Urinary bladder (tissue), 3 donors: ENCODE measurements at regions not wholly inside any gene's neighbourhood (a gene's known extent, or its start where the extent isn't known, plus 50 kb on each side); places are given as distances from the start of the nearest gene placed in this dataset.

Experiments
- DNase-seq: peaks from one replicate; pipeline ENCODE4 v3.0.0-alpha.2; 2015; ENCODE audit errors: extremely low spot score
- H3K27ac ChIP-seq: one replicate; pipeline ENCODE4 v1.5.1; 2013; ENCODE audit warnings: low read depth, mild to moderate bottlenecking, moderate library complexity
- H3K36me3 ChIP-seq: one replicate; pipeline ENCODE4 v1.6.1; 2013; ENCODE audit warnings: mild to moderate bottlenecking, moderate library complexity; ENCODE audit not compliant: insufficient read depth
- H3K4me1 ChIP-seq: one replicate; pipeline ENCODE4 v1.6.1; 2013; ENCODE audit warnings: mild to moderate bottlenecking, moderate library complexity; ENCODE audit not compliant: insufficient read depth
- H3K4me3 ChIP-seq: one replicate; pipeline ENCODE4 v1.5.1; 2013; ENCODE audit warnings: low read depth, low read length
- WGBS: extraction: QIAGEN DNeasy Blood & Tissue Kit; methylation state at CpG from one replicate; pipeline ENCODE4 v1.1.7; 2013; 5-methylcytosine and 5-hydroxymethylcytosine counted together
- donor health status: healthy with polysubstance abuse.
- donor health status: healthy.

- no peak for DNase-seq
- Histone ChIP-seq H3K27ac (no peak overlapping the region), H3K4me3 (no peak overlapping the region), H3K36me3 (no peaks in the 10 kb centered on the region), H3K4me1 (no peaks in the 10 kb centered on the region)
- 41% methylated on average over 3 of the region's 3 CpGs for WGBS
Observed at GRCh38 chr14:84671776-84672175, 858.2 kb upstream of the FLRT2 start.

GRCh38 chr14:84674636-84675035 lies 855.3 kb upstream of the FLRT2 start:
- 89% methylated on average over 1 of the region's 1 CpG for WGBS
- Histone ChIP-seq H3K4me3 (no peak overlapping the region), H3K27ac (no peak overlapping the region), H3K4me1 (no peaks in the 10 kb centered on the region), H3K36me3 (no peaks in the 10 kb centered on the region)
- DNase-seq, result no peak

GRCh38 chr14:84686550-84686949 lies 843.4 kb upstream of the FLRT2 start:
- Histone ChIP-seq H3K36me3 (no peaks in the 10 kb centered on the region), H3K27ac (no peak overlapping the region), H3K4me3 (no peak overlapping the region), H3K4me1 (no peaks in the 10 kb centered on the region)
- 61% methylated on average over 3 of the region's 3 CpGs for WGBS
- DNase-seq, result no peak

DNA sequence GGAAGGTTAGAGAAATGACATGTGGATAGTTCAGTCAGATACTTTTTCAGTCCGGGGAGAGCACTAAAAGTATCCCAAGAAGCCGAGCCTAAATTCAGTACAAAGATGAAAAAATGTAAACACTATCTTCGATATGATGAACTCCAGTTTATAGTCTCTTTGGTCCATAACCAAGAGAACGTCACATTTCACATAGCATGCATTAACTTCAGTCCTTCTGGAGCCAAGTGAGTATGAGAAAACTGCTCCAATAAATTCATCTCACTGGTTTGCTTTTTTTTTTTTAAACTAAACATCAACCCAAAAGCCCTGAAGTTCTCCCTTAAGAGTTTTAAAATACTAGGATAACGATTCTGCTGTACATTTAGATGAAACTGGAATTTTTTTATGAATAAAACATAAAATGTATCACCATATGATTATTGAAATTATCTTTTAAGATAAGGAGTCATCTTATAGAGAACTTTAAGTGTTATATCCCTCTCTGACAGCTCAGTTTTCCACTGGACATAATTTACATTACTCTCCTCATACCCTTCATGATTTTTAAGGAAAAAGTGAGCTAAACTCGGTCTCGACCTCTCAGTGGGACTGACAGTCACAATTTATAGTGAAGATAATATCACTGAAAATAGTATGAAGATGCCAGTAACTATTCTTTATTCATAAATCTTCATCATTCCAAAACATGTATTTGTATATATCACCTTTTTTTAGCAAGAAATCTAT lies 841.5 kb upstream of the FLRT2 start:
- Histone ChIP-seq H3K36me3 (no peaks in the 10 kb centered on the region), H3K4me1 (no peaks in the 10 kb centered on the region), H3K4me3 (no peak overlapping the region), H3K27ac (no peak overlapping the region)
- WGBS, result 27% methylated on average over 7 of the region's 7 CpGs
- DNase-seq, result peak; percentile 50

DNA sequence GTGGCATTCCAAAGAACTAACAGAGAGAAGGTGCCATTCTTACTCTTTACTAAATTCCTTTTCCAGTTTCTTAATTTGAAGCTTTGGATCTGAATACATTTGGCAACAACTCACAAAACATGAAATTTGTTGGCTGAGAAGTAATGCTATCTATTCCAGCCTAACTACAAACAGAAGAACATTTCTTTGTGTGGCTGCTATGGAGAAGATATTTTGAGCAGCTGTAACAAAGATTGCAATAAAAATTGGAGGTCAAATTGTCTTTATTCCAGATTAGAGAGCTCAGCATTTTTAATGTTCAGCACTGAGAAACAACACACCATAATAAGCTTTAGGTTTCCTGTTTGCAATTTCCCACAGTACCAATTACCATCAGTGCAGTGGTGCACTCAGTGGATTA lies 835.8 kb upstream of the FLRT2 start:
- no peak for DNase-seq
- H3K4me1 ChIP-seq, result no peaks in the 10 kb centered on the region
- H3K36me3 ChIP-seq, result no peaks in the 10 kb centered on the region
- H3K4me3 ChIP-seq, result no peak overlapping the region
- H3K27ac ChIP-seq, result no peak overlapping the region

DNA sequence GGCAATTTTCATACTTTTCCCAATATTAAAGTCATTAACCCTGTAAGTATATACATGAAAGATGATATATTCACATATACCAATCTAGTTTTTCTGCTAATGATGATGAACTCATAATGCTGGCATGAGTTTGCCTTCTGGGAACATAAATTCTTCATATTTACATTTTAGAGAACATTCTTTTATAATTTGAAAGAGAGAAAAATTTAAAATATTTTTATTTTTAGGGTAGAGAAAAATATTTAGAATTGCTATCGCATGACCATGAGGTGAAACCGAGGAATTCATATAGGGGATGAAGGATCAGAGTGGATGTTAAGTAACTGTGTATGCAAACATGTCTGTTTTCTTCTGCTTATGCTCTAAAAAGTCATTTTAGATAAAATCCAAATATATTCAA lies 825.3 kb upstream of the FLRT2 start:
- Histone ChIP-seq H3K36me3 (no peaks in the 10 kb centered on the region), H3K4me1 (no peaks in the 10 kb centered on the region), H3K4me3 (no peak overlapping the region), H3K27ac (no peak overlapping the region)
- DNase-seq, result no peak
- 92% methylated on average over 2 of the region's 2 CpGs for WGBS

DNA sequence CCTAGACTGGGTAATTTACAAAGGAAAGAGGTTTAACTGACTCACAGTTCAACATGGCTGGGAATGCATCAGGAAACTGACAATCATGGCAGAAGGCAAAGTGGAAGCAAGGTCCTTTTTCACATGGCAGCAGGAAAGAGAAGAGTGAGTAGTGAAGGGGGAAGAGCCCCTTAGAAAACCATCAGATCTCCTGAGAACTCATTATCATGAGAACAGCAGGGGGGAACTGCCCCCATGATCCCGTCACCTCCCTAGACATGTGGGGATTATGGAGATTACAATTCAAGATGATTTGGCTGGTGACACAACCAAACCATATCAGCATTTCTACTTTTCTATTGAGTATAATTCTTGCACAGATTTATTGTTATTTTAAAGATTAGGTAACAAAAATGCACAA lies 822.1 kb upstream of the FLRT2 start:
- no peaks in the 10 kb centered on the region for H3K4me1 ChIP-seq
- H3K36me3 ChIP-seq, result no peaks in the 10 kb centered on the region
- H3K4me3 ChIP-seq, result no peak overlapping the region
- WGBS, result 98% methylated on average over 1 of the region's 1 CpG
- DNase-seq, result no peak
- no peak overlapping the region for H3K27ac ChIP-seq

GRCh38 chr14:84708865-84709264 lies 821.1 kb upstream of the FLRT2 start:
- no peaks in the 10 kb centered on the region for H3K36me3 ChIP-seq
- no peaks in the 10 kb centered on the region for H3K4me1 ChIP-seq
- DNase-seq, result no peak
- no peak overlapping the region for H3K4me3 ChIP-seq
- WGBS, result 36% methylated on average over 2 of the region's 2 CpGs
- no peak overlapping the region for H3K27ac ChIP-seq

- no peak overlapping the region for H3K4me3 ChIP-seq
- 86% methylated on average over 4 of the region's 4 CpGs for WGBS
- DNase-seq, result no peak
- no peaks in the 10 kb centered on the region for H3K4me1 ChIP-seq
- no peak overlapping the region for H3K27ac ChIP-seq
- H3K36me3 ChIP-seq, result no peaks in the 10 kb centered on the region
Observed at GRCh38 chr14:84726471-84726870, 803.5 kb upstream of the FLRT2 start.

GRCh38 chr14:84749191-84749955 lies 780.6 kb upstream of the FLRT2 start:
- WGBS, result 88% methylated on average over 6 of the region's 6 CpGs
- no peaks in the 10 kb centered on the region for H3K4me1 ChIP-seq
- DNase-seq, result no peak
- H3K27ac ChIP-seq, result no peak overlapping the region
- no peaks in the 10 kb centered on the region for H3K36me3 ChIP-seq
- H3K4me3 ChIP-seq, result no peak overlapping the region

DNA sequence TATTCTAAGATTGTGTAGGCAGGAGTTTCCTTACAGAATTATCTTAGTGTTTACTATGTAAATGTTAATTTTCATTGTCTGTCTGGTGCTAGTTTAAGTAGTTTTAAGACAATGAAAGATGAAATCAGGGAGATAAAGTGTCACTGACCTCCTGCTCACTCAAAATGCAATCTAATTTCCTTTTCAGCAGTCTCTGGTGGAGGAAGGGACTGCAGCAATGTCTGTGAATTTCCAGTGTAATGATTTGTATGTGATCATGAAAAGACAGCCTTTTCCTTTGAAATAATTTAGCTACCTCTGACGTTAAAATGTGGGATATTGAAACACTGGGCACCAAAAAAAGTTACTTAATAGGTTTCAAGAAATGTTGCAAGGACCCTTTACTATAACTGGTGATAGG lies 779.7 kb upstream of the FLRT2 start:
- no peak overlapping the region for H3K4me3 ChIP-seq
- H3K36me3 ChIP-seq, result no peaks in the 10 kb centered on the region
- H3K4me1 ChIP-seq, result no peaks in the 10 kb centered on the region
- H3K27ac ChIP-seq, result no peak overlapping the region
- WGBS, result 60% methylated on average over 1 of the region's 1 CpG
- DNase-seq, result no peak

DNA sequence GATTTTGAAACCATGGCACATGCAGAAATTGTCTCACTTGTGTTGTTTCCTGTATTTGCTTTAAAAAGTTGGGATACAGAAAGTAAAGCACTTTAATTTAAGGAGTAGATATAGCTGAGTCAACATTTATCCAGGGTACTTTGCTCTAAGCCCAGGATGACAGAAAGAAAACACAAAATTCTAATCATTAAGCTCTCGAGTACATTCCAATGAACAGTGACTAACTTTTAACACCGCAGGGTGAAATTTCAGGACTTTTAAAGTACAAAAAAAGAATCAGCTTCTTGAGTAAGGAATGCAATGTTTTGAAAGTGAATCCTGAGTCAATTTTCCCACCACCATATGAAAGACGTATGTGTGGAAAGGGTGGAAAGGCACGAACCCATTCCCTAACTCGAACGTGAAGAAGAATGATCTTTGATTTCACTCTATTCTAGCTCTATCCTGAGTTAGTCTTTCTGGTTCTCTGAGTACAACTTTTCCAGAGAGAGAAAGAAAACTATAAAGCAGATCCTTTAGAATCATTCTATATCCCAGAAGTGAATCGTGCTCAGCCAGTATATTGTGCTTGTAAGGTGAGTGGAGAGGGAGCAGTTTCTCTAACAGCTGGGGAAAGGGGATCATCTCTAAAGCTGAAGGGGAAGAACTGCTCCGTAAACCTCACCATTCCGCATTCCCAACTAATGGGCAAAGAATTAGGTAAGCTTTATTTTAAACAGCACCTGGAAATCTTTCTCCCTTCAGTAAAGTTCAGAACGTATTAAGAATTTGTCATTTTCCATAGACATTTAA lies 779.0 kb upstream of the FLRT2 start:
- no peak overlapping the region for H3K27ac ChIP-seq
- H3K4me3 ChIP-seq, result no peak overlapping the region
- no peaks in the 10 kb centered on the region for H3K4me1 ChIP-seq
- no peaks in the 10 kb centered on the region for H3K36me3 ChIP-seq
- WGBS, result 64% methylated on average over 10 of the region's 10 CpGs
- no peak for DNase-seq

GRCh38 chr14:84751745-84752144 lies 778.2 kb upstream of the FLRT2 start:
- Histone ChIP-seq H3K36me3 (no peaks in the 10 kb centered on the region), H3K4me3 (no peak overlapping the region), H3K27ac (no peak overlapping the region), H3K4me1 (no peaks in the 10 kb centered on the region)
- DNase-seq, result no peak
- WGBS, result 73% methylated on average over 3 of the region's 3 CpGs
